IMR-90 (cell line): ENCODE measurements at regions not wholly inside any gene's neighbourhood (a gene's known extent, or its start where the extent isn't known, plus 50 kb on each side); places are given as distances from the start of the nearest gene placed in this dataset.

Experiments used
- ATAC-seq: fragments of 200-7000 bp; cut with Tn5 transposase; 2 replicates; pipeline ENCODE4 v1.9.1; 2020; ENCODE audit warnings: low read depth, mild to moderate bottlenecking, moderate library complexity
- BruUV-seq: library from RNA; stranded (reverse); fragments of 400-500 nt; replicated peaks from 2 replicates; lab custom pipeline; 2021; lab: Mats Ljungman, UMichigan
- CTCF ChIA-PET: fragments of 300-600 bp; formaldehyde crosslinking; extraction: SDS; loops from one replicate; lab custom pipeline; 2021; ENCODE audit warnings: antibody characterized with exemption; lab: Yijun Ruan, JAX
- POLR2A ChIA-PET: fragments of 300-600 bp; sonication (Branson Sonifier 250); formaldehyde crosslinking; loops from one replicate; lab custom pipeline; 2022; ENCODE audit warnings: antibody characterized with exemption; ENCODE audit not compliant: unreplicated experiment; lab: Charles Lee
- DNase-seq: peaks from one replicate; pipeline ENCODE4 v3.0.0; 2013
- H2AFZ ChIP-seq: replicated peaks from 2 replicates; pipeline ENCODE3; 2013; ENCODE audit warnings: low read length, mild to moderate bottlenecking; ENCODE audit not compliant: poor library complexity
- H2AK5ac ChIP-seq: 2 replicates; pipeline ENCODE4 v1.6.1; 2013; ENCODE audit warnings: low read depth, low read length, inconsistent platforms
- H2AK9ac ChIP-seq: replicated peaks from 2 replicates; pipeline ENCODE3; 2013; ENCODE audit warnings: mild to moderate bottlenecking, low read depth, low read length, moderate library complexity; ENCODE audit not compliant: poor library complexity
- H2BK120ac ChIP-seq: 2 replicates; pipeline ENCODE4 v1.6.1; 2013; ENCODE audit warnings: low read depth, low read length, inconsistent platforms
- H2BK15ac ChIP-seq: 3 replicates; pipeline ENCODE4 v1.6.1; 2013; ENCODE audit warnings: low read depth, low read length, inconsistent platforms
- H2BK20ac ChIP-seq: 2 replicates; pipeline ENCODE4 v1.6.1; 2013; ENCODE audit warnings: low read depth, mild to moderate bottlenecking, inconsistent platforms, low read length, moderate library complexity
- H2BK5ac ChIP-seq: 2 replicates; pipeline ENCODE4 v1.6.1; 2013; ENCODE audit warnings: mild to moderate bottlenecking, low read depth, low read length, inconsistent platforms; ENCODE audit not compliant: poor library complexity, severe bottlenecking
- H3K14ac ChIP-seq: replicated peaks from 2 replicates; pipeline ENCODE4 v1.6.1; 2013; ENCODE audit warnings: low read depth, low read length, inconsistent platforms
- H3K18ac ChIP-seq: 2 replicates; pipeline ENCODE4 v1.6.1; 2013; ENCODE audit warnings: low read depth, low read length, control low read depth
- H3K23ac ChIP-seq: 2 replicates; pipeline ENCODE4 v1.6.1; 2013; ENCODE audit warnings: low read depth, low read length, inconsistent platforms
- H3K27ac ChIP-seq: 2 replicates; pipeline ENCODE4 v1.5.1; 2013; ENCODE audit warnings: mild to moderate bottlenecking, control low read depth, low read length; ENCODE audit not compliant: insufficient read depth
- H3K27me3 ChIP-seq: 2 replicates; pipeline ENCODE4 v1.6.1; 2013; ENCODE audit warnings: low read length; ENCODE audit not compliant: control insufficient read depth, insufficient read depth
- H3K36me3 ChIP-seq: 2 replicates; pipeline ENCODE4 v1.6.1; 2013; ENCODE audit warnings: low read length, mixed read lengths; ENCODE audit not compliant: control insufficient read depth, insufficient read depth
- H3K4ac ChIP-seq: 2 replicates; pipeline ENCODE4 v1.6.1; 2013; ENCODE audit warnings: low read depth, low read length, inconsistent platforms
- H3K4me1 ChIP-seq: 2 replicates; pipeline ENCODE4 v1.6.1; 2013; ENCODE audit warnings: low read length, mixed read lengths; ENCODE audit not compliant: control insufficient read depth, insufficient read depth
- H3K4me2 ChIP-seq: 2 replicates; pipeline ENCODE4 v1.6.1; 2013; ENCODE audit warnings: low read depth, mild to moderate bottlenecking, control low read depth, low read length, moderate library complexity
- H3K4me3 ChIP-seq: 2 replicates; pipeline ENCODE4 v1.5.1; 2013; ENCODE audit warnings: low read depth, mild to moderate bottlenecking, control low read depth, low read length, moderate library complexity; ENCODE audit not compliant: insufficient read depth
- H3K56ac ChIP-seq: 2 replicates; pipeline ENCODE4 v1.6.1; 2013; ENCODE audit warnings: low read length, inconsistent platforms; ENCODE audit not compliant: insufficient read depth; ENCODE audit errors: extremely low read depth
- H3K79me1 ChIP-seq, 2 experiments: 2 replicates each; pipeline ENCODE4 v1.6.1; 2013; ENCODE audit warnings: low read length in 2 of 2, inconsistent platforms in 1 of 2, low read depth in 1 of 2
- H3K9ac ChIP-seq: 2 replicates; pipeline ENCODE4 v1.6.1; 2013; ENCODE audit warnings: low read depth, low read length, control low read depth
- H3K9me1 ChIP-seq: 2 replicates; pipeline ENCODE4 v1.6.1; 2013; ENCODE audit warnings: low read length, inconsistent platforms; ENCODE audit not compliant: insufficient read depth
- H3K9me3 ChIP-seq: 2 replicates; pipeline ENCODE4 v1.6.1; 2013; ENCODE audit warnings: low read length; ENCODE audit not compliant: control insufficient read depth, insufficient read depth
- H4K20me1 ChIP-seq: 2 replicates; pipeline ENCODE4 v1.6.1; 2013; ENCODE audit warnings: low read length, inconsistent platforms; ENCODE audit not compliant: insufficient read depth
- H4K5ac ChIP-seq: 2 replicates; pipeline ENCODE4 v1.6.1; 2013; ENCODE audit warnings: mild to moderate bottlenecking, low read depth, low read length, control low read depth
- H4K8ac ChIP-seq, 2 experiments: 2 replicates each; pipeline ENCODE4 v1.6.1; 2013; ENCODE audit warnings: low read depth in 2 of 2, low read length in 2 of 2, control low read depth in 1 of 2, inconsistent platforms in 1 of 2
- H4K91ac ChIP-seq: 2 replicates; pipeline ENCODE4 v1.6.1; 2013; ENCODE audit warnings: low read depth, low read length, inconsistent platforms; ENCODE audit not compliant: insufficient read depth
- CHD1 ChIP-seq: IDR thresholded peaks from 2 replicates; pipeline ENCODE4 v1.6.1; 2012; ENCODE audit warnings: low read depth, low read length, improper control_type of control experiment
- MXI1 ChIP-seq: IDR thresholded peaks from 2 replicates; pipeline ENCODE4 v1.6.1; 2012; ENCODE audit warnings: low read depth, mild to moderate bottlenecking, low read length, moderate library complexity, borderline replicate concordance
- POLR2A ChIP-seq: IDR thresholded peaks from 2 replicates; pipeline ENCODE4 v1.6.1; 2012; ENCODE audit warnings: mild to moderate bottlenecking, low read depth, low read length
- RAD21 ChIP-seq: IDR thresholded peaks from 2 replicates; pipeline ENCODE4 v1.6.1; 2012; ENCODE audit warnings: low read length, improper control_type of control experiment
- SMC3 ChIP-seq: fragments of 150-350 bp; IDR thresholded peaks from 2 replicates; pipeline ENCODE4 v1.6.1; 2016; ENCODE audit warnings: low read depth, mild to moderate bottlenecking, antibody characterized with exemption, low read length, moderate library complexity
- WGBS, 2 experiments: methylation state at CpG; one replicate each; pipeline versions ENCODE4 v1.1.5 to v1.1.7; 2013; ENCODE audit warnings: missing lambda C conversion rate in 2 of 2; ENCODE audit not compliant: insufficient read length in 1 of 2; ENCODE audit errors: extremely low coverage in 2 of 2; 5-methylcytosine and 5-hydroxymethylcytosine counted together
- dilution Hi-C: fragments of 300-500 bp; cut with HindIII; formaldehyde crosslinking; loops from one replicate; pipeline ENCODE4 v1.14.3; 2018; ENCODE audit warnings: low sequenced_read_pairs; ENCODE audit not compliant: unreplicated experiment
- in situ Hi-C: fragments of 300-500 bp; cut with MboI; formaldehyde crosslinking; loops from 3 replicates; pipeline ENCODE4 v1.14.3; 2019; ENCODE audit warnings: low sequenced_read_pairs, inconsistent platforms, mixed read lengths
- intact Hi-C: fragments of 100-400 bp; cut with micrococcal nuclease; formaldehyde crosslinking; loops from 2 replicates; pipeline ENCODE4 v1.10.0; 2022

DNA sequence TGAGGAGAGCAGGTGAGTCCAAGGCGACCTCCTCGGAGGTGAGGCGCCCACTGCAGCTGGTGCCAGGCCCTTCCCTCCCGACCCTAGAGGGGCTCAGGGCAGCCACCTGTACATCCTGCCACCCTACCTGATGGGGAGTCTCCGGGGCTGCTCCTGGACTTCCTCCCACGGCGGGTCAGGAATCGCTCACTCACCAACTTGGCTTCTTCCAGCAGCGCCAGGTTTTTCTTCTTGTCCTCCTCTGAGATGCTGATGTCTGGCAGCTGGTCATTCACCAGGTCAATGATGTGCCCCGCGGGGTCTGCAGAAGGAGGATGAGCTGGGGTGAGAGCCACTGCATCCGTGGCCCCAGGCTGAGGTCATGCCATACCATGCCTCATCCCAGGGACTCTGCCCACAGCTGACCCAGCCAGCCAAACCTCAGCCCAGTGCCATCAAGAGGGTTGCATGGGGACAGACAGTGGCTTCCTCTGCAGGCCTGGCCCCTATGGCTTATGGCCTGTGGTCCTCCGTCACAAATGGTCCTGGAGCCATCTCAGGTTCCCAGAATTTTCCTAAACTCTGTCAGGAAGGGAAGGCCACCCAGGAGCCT, 61.0 kb upstream of the LYVE1 start:
- H3K56ac ChIP-seq: no peak overlapping the region
- no peak for ATAC-seq
- H4K91ac ChIP-seq: no peak overlapping the region
- POLR2A ChIA-PET: interaction anchor here (0.6 kb wide), 1 partner anchor 11 kb away, joined by 4 read pairs; no protein-coding TSS in a partner anchor
- no peaks in the 10 kb centered on the region for H3K27me3 ChIP-seq
- H3K79me1 ChIP-seq: peaks cover 0 to 17% of the 10 kb centered on the region in 2 experiments; a peak in 2 of 4 replicates
- no peak overlapping the region for H2BK5ac ChIP-seq
- H3K4me1 ChIP-seq: no peaks in the 10 kb centered on the region; the same call in 1 of the 2 replicates
- H4K20me1 ChIP-seq: no peaks in the 10 kb centered on the region
- H3K23ac ChIP-seq: no peak overlapping the region
- BruUV-seq: no TSS peak
- H2AK5ac ChIP-seq: no peak overlapping the region
- no peak overlapping the region for H3K18ac ChIP-seq
- H3K9me1 ChIP-seq: peaks cover 4% of the 10 kb centered on the region; the same call in 1 of the 2 replicates
- H3K14ac ChIP-seq: no peak overlapping the region
- WGBS, 2 experiments: 92% methylated on average over 6 of the region's 13 CpGs; no CpG with 5 or more reads in 1 of the 2 experiments
- no peak overlapping the region for H4K8ac ChIP-seq
- TF ChIP-seq SMC3: no peak
- no peak for TF ChIP-seq POLR2A
- no peak for TF ChIP-seq RAD21
- TF ChIP-seq CHD1: no peak
- TF ChIP-seq MXI1: no peak
- intact Hi-C loops: no loop called here
- no peak overlapping the region for H3K4ac ChIP-seq
- CTCF ChIA-PET: no interaction called here
- no peak overlapping the region for H2BK120ac ChIP-seq
- no peaks in the 10 kb centered on the region for H3K9me3 ChIP-seq
- in situ Hi-C loops: no loop called here
- H3K36me3 ChIP-seq: peaks cover 77% of the 10 kb centered on the region
- no peak overlapping the region for H3K4me3 ChIP-seq
- H2BK15ac ChIP-seq: no peak overlapping the region
- no peak overlapping the region for H4K5ac ChIP-seq
- no peak for DNase-seq
- H2AK9ac ChIP-seq: no peak overlapping the region
- dilution Hi-C loops: no loop called here
- no peak overlapping the region for H2BK20ac ChIP-seq
- no peak overlapping the region for H3K4me2 ChIP-seq
- H2AFZ ChIP-seq: no peak overlapping the region
- H3K27ac ChIP-seq: no peak overlapping the region
- H3K9ac ChIP-seq: no peak overlapping the region
